Kidney tubule cell (primary cell): ENCODE measurements at regions not wholly inside any gene's neighbourhood (a gene's known extent, or its start where the extent isn't known, plus 50 kb on each side); places are given as distances from the start of the nearest gene placed in this dataset.
"Not testable (repeated sequence)": the region's sequence is repeated elsewhere in the genome, so short reads cannot be mapped to it uniquely, and the experiment has no call there.

Source experiments
- DNase-seq: peaks from one replicate; pipeline ENCODE4 v3.0.0-alpha.2; 2018; ENCODE audit warnings: low spot score

DNA sequence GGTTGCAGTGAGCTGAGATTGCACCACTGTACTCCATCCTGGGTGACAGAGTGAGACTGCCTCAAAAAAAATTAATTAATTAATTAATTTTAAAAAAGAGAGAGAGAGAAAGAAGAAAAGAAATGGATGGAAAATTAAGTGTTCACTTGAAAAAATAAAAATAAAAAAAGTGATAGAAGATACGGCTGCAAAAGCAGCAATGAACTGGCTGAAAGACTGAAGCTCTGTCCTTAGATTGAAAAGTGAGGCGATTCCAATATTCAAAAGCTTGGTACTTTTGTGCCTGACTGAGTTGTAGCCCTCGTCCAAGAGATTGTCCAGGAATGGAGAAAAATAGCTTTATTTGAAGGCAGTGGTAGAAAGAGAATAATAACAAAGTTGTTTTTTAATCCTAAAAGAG is 154.6 kb downstream of the ADSS2 start:
- DNase-seq, result no peak

DNA sequence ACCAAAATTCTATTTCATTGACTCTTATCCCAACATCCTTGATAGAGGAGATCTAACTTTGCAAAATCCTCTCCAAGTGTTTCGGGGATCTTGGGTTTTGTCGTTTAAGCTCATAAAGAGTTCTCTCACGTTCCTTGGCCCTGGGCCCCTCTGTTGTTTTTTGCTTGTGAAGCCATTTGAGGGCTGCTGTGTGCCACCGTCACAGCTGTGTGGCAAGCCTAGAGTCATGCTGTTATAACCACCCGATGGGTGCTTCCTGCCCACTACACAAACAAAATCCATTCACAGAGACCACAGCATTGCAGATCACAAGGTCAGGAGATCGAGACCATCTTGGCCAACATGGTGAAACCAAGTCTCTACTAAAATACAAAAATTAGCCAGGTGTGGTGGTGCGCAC is 154.1 kb downstream of the ADSS2 start:
- no peak for DNase-seq

DNA sequence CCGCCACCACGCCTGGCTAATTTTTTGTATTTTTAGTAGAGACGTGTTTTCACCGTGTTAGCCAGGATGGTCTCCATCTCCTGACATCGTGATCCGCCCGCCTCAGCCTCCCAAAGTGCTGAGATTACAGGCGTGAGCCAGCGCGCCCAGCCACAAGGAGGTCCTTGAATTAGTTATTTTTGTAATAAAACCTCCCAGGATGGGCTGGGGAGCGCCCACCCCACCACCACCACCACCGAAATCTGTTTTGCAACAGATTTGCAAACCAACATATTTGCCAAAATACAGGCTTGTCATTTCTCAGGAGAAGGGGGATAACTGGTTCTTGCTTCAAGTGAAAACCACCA is 151.7 kb downstream of the ADSS2 start:
- DNase-seq, result not testable (repeated sequence)

DNA sequence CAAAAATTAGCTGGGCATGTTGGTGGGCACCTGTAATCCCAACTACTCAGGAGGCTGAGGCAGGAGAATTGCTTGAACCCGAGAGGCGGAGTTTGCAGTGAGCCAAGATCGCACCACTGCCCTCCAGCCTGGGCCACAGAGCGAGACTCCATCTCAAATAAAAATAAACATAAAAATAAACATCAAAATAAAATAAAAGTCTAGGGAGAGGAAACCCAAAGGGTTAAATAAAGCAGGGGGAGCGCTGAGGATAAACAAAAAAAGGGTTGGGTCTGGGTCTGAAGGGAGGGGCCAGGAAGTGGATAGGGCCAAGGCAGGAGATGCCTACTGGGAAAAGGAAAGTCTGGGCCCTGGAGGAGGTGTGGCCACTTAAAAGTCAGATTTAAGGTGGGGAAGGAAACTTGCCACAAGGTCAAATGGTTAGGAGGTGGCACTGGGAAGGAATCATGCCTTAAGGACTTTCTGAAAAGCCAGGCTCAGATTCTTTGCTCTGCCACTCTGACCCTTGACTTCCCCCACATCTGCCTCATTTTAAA is 150.0 kb downstream of the ADSS2 start:
- DNase-seq, result peak; percentile 28

- peak; percentile 96 for DNase-seq
These were observed 148.7 kb downstream of the ADSS2 start for GRCh38 chr1:244302876-244303609.

- DNase-seq, result peak; percentile 26
These were observed 148.1 kb downstream of the ADSS2 start for GRCh38 chr1:244303610-244303969.

- DNase-seq, result peak; percentile 77
These were observed 147.6 kb downstream of the ADSS2 start for GRCh38 chr1:244304156-244304555.

- DNase-seq, result no peak
These were observed 147.1 kb downstream of the ADSS2 start for GRCh38 chr1:244304656-244305055.

- DNase-seq, result no peak
These were observed 145.8 kb downstream of the ADSS2 start for GRCh38 chr1:244305776-244306341.

DNA sequence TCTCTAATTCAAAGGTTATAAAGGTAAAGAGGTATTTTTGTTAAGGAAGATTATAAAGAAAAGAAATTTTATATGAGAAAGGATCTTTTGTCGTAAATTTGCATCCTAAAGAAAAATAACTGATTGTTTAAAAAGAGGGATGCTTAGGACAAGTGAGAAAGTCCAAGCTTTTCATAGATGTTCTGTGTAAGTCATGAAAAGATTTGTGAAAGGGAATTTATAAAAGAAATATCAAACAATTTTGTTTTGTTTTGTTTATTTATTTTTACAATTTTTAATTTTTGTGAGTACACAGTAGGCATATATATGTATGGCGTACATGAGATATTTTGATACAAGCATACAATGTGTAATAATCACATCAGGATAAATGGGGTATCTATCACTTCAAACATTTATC is 145.2 kb downstream of the ADSS2 start:
- DNase-seq, result no peak

- not testable (repeated sequence) for DNase-seq
These were observed 142.5 kb downstream of the ADSS2 start for GRCh38 chr1:244309191-244309590.

GRCh38 chr1:244311784-244312532 is 139.8 kb downstream of the ADSS2 start:
- DNase-seq, result peak; percentile 39

DNA sequence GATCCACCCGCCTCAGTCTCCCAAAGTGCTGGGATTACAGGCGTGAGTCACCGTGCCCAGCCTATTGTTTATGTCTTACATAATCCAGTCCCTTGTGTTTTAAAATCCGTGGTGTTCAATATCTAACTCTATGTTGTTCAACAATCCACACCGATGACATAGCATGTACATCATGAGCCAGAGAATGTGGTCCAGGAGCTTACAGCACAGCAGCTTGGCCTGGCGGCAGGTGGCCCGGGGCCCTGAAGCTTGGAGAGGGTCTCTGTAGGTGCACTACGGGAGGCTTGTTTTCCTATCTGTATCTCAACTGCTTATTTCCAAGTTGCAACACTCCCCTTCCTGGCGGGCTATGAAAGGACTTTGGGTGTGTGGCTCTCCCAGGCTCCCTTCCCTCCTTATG is 138.4 kb downstream of the ADSS2 start:
- DNase-seq, result no peak

DNA sequence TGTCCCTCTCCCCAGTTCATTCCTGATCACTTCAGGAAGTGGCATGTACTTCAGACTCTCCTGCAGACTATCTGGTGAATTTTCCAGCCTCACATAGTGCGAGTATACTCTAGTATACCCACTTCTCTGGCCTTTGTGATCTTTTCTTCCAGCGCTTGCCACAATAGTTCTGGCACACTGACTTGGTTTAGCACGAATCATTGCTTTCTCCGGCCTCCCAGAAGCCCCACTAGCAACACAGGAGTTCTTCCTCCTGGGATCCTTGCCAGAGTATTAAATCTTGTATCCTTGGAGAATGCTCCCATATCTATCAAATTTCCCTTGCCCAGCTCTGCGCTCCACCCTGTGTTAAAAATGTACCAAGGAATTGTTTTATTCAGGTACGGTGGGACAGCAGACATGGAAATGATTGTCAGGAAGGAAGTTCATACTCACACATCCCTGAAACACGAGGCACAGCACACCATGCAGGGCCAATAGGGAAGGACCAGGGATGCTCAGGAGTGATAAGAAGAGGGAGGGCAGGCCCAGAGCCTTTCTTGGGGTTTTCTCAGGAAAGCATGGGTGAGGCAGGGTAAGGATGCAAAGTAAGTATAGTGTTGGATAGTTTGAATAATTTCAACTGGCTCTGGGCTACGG is 136.7 kb downstream of the ADSS2 start:
- peak; percentile 28 for DNase-seq

DNA sequence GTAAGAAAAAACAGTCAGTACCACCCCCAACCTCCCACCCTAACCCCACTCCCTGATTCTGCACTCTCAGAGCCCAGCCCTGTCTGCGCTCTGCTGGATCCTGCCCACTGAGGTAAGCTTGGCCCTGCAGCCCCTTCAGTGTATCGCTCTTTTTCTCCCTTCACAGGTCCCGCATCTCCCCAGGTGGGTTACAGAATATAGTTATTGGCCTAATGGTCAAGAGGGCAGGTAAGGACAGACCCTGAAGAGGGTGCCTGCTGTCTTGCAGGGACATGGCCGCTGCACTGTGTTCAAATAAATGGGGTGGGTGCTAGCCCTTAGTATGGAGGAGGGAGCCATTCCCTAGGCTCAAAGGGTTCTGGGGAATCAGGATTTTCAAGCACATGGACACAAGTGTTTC is 135.7 kb downstream of the ADSS2 start:
- no peak for DNase-seq

- DNase-seq, result no peak
These were observed 135.3 kb downstream of the ADSS2 start for GRCh38 chr1:244316407-244316806.

GRCh38 chr1:244316986-244317655 is 134.6 kb downstream of the ADSS2 start:
- DNase-seq, result no peak

GRCh38 chr1:244318078-244318477 is 133.6 kb downstream of the ADSS2 start:
- DNase-seq, result no peak

DNA sequence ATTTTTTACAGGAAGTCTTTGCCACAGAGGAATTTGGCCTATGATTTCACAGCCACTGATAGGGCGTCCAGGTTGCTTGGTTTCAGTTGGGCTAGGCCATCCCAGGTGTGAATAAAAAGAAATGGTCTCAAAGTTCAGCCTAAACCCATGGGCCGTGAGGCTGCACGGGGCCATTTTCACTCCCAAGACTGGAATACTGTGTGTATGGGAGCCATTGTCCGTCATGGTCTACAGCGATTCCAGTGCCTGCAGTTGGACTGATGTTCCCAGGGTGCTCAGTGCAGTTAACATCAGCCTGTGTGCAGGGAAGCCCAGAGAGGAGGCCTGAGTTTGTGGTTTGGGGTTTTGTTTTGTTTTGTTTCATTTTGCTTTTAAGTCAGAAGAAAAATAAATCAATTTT is 133.2 kb downstream of the ADSS2 start:
- no peak for DNase-seq

GRCh38 chr1:244319283-244320132 is 132.2 kb downstream of the ADSS2 start:
- peak; percentile 66 for DNase-seq

DNA sequence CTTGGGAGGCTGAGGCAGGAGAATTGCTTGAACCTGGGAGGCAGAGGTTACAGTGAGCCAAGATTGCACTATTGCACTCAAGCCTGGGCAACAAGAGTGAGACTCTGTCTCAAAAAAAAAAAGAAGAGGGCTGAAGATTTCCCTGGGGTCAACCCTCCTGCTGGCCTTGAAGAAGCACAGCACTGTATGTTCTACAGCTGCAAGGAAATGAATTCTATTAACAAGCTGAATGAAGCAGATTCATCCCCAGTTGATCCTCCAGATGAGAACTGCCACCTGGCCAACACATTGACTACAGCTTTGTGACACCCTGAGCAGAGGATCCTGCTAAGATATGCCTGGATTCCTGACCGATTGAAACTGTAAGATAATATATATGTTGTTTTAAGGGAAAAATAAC is 129.5 kb downstream of the ADSS2 start:
- DNase-seq, result no peak
